ENCODE measurements at regions not wholly inside any gene's neighbourhood (a gene's known extent, or its start where the extent isn't known, plus 50 kb on each side); places are given as distances from the start of the nearest gene placed in this dataset.

DNA sequence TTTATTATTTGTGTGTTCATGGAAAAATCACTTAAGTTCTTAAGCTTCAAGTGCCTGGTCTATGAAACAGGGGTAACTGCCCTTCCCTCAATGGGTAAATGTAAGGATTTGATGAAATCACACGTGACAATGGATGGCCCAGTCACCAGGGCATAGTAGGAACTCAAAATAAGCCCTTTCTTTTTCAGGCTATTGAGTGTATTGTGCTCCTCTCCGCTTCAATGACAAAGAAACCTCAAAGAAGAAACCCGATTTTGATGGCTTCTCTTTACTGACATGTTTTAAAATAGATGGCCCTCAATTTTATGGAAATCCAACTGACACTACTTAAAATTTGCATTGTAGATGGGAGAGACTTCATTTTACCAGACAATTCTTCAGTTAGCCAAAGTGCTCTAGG is 543.5 kb downstream of the OMA1 start:
- Histone ChIP-seq H3K4me1 (no peaks in the 10 kb centered on the region), H3K36me3 (no peaks in the 10 kb centered on the region), H3K9me3 (no peaks in the 10 kb centered on the region), H3K4me3 (no peak overlapping the region), H3K27ac (no peak overlapping the region), H3K27me3 (ENCODE audit: low read depth) (no peaks in the 10 kb centered on the region)
- ATAC-seq (no peak), DNase-seq (no peak)
- TF ChIP-seq, protein P1, sequence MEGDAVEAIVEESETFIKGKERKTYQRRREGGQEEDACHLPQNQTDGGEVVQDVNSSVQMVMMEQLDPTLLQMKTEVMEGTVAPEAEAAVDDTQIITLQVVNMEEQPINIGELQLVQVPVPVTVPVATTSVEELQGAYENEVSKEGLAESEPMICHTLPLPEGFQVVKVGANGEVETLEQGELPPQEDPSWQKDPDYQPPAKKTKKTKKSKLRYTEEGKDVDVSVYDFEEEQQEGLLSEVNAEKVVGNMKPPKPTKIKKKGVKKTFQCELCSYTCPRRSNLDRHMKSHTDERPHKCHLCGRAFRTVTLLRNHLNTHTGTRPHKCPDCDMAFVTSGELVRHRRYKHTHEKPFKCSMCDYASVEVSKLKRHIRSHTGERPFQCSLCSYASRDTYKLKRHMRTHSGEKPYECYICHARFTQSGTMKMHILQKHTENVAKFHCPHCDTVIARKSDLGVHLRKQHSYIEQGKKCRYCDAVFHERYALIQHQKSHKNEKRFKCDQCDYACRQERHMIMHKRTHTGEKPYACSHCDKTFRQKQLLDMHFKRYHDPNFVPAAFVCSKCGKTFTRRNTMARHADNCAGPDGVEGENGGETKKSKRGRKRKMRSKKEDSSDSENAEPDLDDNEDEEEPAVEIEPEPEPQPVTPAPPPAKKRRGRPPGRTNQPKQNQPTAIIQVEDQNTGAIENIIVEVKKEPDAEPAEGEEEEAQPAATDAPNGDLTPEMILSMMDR (IDR thresholded peaks at IDR 0.05), result no peak
- intact Hi-C loops (cut with DNase I), result no loop called here

DNA sequence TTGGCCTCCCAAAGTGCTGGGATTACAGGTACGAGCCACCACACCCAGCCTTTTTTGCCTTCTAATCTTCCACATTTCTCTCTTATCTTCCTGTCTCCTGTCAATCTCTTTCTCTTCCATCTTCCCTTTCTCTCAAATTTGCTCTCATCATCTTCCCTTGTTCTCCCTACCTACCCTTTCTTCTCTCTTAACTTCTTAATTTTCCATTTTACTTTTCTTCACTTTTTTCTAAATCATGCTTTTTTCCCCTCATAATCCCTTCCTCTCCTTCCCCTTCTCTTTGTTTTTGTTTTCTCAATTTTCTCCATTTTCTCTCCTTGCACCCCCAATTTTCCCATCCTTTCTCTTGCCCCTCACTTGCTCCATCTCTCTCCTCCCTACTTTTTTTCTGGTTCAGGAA is 545.7 kb downstream of the OMA1 start:
- TF ChIP-seq, protein P1 (IDR thresholded peaks at IDR 0.05), result no peak
- H3K4me3 ChIP-seq, result no peak overlapping the region
- no peak overlapping the region for H3K27ac ChIP-seq
- no peaks in the 10 kb centered on the region for H3K9me3 ChIP-seq
- intact Hi-C loops (cut with DNase I), result no loop called here
- no peaks in the 10 kb centered on the region for H3K27me3 ChIP-seq (ENCODE audit: low read depth)
- H3K36me3 ChIP-seq, result no peaks in the 10 kb centered on the region
- DNase-seq (no peak), ATAC-seq (no peak)
- H3K4me1 ChIP-seq, result no peaks in the 10 kb centered on the region

DNA sequence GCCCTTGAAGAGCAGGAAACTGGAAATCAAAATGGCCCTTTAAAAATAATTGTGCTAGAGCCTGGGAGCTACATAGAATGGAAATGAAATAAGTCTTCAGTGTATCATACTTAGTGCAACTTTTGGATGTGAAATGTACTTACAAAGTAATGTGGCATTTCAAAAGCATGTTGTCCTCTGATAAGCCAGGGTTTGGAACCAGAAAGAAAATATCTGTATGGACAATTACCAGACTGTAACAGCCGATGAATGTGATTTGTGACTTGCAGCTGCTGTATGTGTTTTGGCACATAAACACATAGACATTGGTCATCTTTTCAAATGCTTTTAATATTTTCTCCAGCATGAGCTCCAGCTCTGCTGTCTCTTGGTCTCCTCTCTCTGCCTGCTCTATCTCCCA is 546.4 kb downstream of the OMA1 start:
- ATAC-seq (no peak), DNase-seq (no peak)
- Histone ChIP-seq H3K4me1 (no peaks in the 10 kb centered on the region), H3K27me3 (ENCODE audit: low read depth) (no peaks in the 10 kb centered on the region), H3K9me3 (no peaks in the 10 kb centered on the region), H3K4me3 (no peak overlapping the region), H3K27ac (no peak overlapping the region), H3K36me3 (no peaks in the 10 kb centered on the region)
- TF ChIP-seq, protein P1 (IDR thresholded peaks at IDR 0.05), result no peak
- intact Hi-C loops (cut with DNase I), result no loop called here

DNA sequence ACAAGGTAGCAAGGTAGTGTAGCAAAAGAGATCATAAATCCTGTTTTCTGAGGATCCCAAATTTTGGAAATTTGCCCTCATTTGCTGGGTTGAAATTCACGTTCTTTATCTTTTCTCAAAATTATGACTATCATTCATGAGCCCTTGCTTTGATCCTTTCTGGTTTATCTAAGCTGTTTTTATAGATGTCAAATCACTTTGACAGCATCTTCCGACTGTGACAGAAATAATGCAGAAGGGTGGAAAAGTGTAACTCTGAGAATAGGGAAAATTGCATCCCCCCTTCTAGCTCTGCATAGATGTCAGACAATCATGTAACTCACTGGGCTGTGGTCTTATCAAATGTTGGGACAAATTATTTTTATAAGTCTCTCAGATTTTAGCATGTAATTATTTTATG is 550.1 kb downstream of the OMA1 start:
- no peaks in the 10 kb centered on the region for H3K27me3 ChIP-seq (ENCODE audit: low read depth)
- DNase-seq (no peak), ATAC-seq (no peak)
- no peak overlapping the region for H3K27ac ChIP-seq
- intact Hi-C loops (cut with DNase I), result no loop called here
- H3K9me3 ChIP-seq, result no peaks in the 10 kb centered on the region
- TF ChIP-seq, protein P1 (IDR thresholded peaks at IDR 0.05), result no peak
- H3K36me3 ChIP-seq, result no peaks in the 10 kb centered on the region
- H3K4me1 ChIP-seq, result no peaks in the 10 kb centered on the region
- H3K4me3 ChIP-seq, result no peak overlapping the region

DNA sequence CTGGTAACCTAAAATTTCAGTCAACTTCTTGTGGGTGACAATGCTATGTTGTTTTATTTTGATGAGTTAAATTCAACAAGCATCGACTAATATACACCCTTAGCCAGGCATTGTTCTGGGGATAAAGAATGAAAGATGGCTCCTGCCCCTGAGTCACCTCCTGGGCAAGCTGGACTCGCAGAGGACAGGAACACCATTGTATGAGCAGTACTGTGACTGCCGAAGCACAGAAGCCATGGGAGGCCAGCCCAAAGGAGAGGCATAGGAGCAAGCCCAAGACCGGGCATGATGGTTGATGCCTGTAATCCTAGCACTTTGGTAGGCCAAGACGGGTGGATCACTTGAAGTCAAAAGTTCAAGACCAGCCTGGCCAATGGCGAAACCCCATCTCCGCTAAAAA is 555.2 kb downstream of the OMA1 start:
- Histone ChIP-seq H3K36me3 (no peaks in the 10 kb centered on the region), H3K4me3 (no peak overlapping the region), H3K27me3 (ENCODE audit: low read depth) (peaks cover 5% of the 10 kb centered on the region), H3K9me3 (no peaks in the 10 kb centered on the region), H3K27ac (no peak overlapping the region), H3K4me1 (no peaks in the 10 kb centered on the region)
- ATAC-seq (no peak), DNase-seq (no peak)
- TF ChIP-seq, protein P1 (IDR thresholded peaks at IDR 0.05), result no peak
- intact Hi-C loops (cut with DNase I), result no loop called here

DNA sequence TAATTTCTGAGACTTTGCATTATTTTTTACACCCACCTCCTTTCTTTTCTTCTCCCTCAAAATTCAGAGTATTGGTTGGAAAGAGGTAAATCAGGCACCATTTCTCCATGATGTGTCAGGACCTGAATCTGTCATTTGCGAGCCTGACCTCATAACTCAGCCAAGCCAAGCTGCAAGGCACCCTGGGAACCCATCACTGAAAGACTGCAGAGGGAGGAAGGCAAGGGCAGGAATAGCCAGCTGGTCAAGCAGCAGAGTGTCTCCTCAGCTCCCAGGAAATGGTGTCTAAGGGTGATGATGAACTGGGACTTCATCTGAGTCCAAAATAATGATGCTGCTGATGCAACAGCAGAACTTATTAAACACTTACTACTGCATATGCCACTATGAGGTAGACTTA is 556.6 kb downstream of the OMA1 start:
- Histone ChIP-seq H3K4me1 (no peaks in the 10 kb centered on the region), H3K27ac (no peak overlapping the region), H3K4me3 (no peak overlapping the region), H3K27me3 (ENCODE audit: low read depth) (peaks cover 5% of the 10 kb centered on the region), H3K36me3 (no peaks in the 10 kb centered on the region), H3K9me3 (no peaks in the 10 kb centered on the region)
- TF ChIP-seq, protein P1 (IDR thresholded peaks at IDR 0.05), result no peak
- no peak for DNase-seq
- intact Hi-C loops (cut with DNase I), result no loop called here
- ATAC-seq, result no peak
